ENCODE measurements at regions not wholly inside any gene's neighbourhood (a gene's known extent, or its start where the extent isn't known, plus 50 kb on each side); places are given as distances from the start of the nearest gene placed in this dataset.

GRCh38 chr2:142308744-142309143 is 177.9 kb upstream of the LRP1B start:
- H3K4me1 ChIP-seq, result no peaks in the 10 kb centered on the region
- POLR2A ChIA-PET, result no interaction called here
- CTCF ChIA-PET, result no interaction called here
- H3K9me3 ChIP-seq, result peaks cover 9% of the 10 kb centered on the region
- H3K27ac ChIP-seq, result no peak overlapping the region
- no peak for ATAC-seq
- TF ChIP-seq, protein P1, sequence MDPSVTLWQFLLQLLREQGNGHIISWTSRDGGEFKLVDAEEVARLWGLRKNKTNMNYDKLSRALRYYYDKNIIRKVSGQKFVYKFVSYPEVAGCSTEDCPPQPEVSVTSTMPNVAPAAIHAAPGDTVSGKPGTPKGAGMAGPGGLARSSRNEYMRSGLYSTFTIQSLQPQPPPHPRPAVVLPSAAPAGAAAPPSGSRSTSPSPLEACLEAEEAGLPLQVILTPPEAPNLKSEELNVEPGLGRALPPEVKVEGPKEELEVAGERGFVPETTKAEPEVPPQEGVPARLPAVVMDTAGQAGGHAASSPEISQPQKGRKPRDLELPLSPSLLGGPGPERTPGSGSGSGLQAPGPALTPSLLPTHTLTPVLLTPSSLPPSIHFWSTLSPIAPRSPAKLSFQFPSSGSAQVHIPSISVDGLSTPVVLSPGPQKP (IDR thresholded peaks at IDR 0.05; ENCODE audit: low read depth, low read length), result no peak
- TF ChIP-seq FOSB (CRISPR knock-in tag; IDR thresholded peaks at IDR 0.05) (no peak), MAZ (IDR thresholded peaks at IDR 0.05; ENCODE audit: borderline replicate concordance, low read depth, low read length) (no peak), FOXS1 (CRISPR knock-in tag; IDR thresholded peaks at IDR 0.05) (no peak), POLR2AphosphoS2 (conservative IDR thresholded peaks at IDR 0.05; ENCODE audit: low read length) (no peak), RNF2 (IDR thresholded peaks at IDR 0.05; ENCODE audit: borderline replicate concordance, low read depth) (no peak), ZNF302 (CRISPR knock-in tag; IDR thresholded peaks at IDR 0.05) (no peak), EP300 (IDR thresholded peaks at IDR 0.05) (no peak), NPAS2 (CRISPR knock-in tag; IDR thresholded peaks at IDR 0.05; ENCODE audit: borderline replicate concordance) (no peak), SREBF2 (IDR thresholded peaks at IDR 0.05) (no peak), SMC3 (IDR thresholded peaks at IDR 0.05) (no peak), HMGXB4 (CRISPR knock-in tag; IDR thresholded peaks at IDR 0.05; ENCODE audit: borderline replicate concordance) (no peak), KDM5A (IDR thresholded peaks at IDR 0.05) (no peak), CEBPB (IDR thresholded peaks at IDR 0.05) (no peak), TFCP2L1 (CRISPR knock-in tag; IDR thresholded peaks at IDR 0.05) (no peak), HOXB13 (CRISPR knock-in tag; IDR thresholded peaks at IDR 0.05; ENCODE audit: low read depth) (no peak), PHF8 (IDR thresholded peaks at IDR 0.05; ENCODE audit: borderline replicate concordance, low read depth) (no peak)
- TF ChIP-seq, protein P2, sequence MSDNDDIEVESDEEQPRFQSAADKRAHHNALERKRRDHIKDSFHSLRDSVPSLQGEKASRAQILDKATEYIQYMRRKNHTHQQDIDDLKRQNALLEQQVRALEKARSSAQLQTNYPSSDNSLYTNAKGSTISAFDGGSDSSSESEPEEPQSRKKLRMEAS (IDR thresholded peaks at IDR 0.05), result no peak
- TF ChIP-seq, protein P3, sequence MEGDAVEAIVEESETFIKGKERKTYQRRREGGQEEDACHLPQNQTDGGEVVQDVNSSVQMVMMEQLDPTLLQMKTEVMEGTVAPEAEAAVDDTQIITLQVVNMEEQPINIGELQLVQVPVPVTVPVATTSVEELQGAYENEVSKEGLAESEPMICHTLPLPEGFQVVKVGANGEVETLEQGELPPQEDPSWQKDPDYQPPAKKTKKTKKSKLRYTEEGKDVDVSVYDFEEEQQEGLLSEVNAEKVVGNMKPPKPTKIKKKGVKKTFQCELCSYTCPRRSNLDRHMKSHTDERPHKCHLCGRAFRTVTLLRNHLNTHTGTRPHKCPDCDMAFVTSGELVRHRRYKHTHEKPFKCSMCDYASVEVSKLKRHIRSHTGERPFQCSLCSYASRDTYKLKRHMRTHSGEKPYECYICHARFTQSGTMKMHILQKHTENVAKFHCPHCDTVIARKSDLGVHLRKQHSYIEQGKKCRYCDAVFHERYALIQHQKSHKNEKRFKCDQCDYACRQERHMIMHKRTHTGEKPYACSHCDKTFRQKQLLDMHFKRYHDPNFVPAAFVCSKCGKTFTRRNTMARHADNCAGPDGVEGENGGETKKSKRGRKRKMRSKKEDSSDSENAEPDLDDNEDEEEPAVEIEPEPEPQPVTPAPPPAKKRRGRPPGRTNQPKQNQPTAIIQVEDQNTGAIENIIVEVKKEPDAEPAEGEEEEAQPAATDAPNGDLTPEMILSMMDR (IDR thresholded peaks at IDR 0.05), result no peak
- no peak for DNase-seq (ENCODE audit: low read depth in 1 of 2, low spot score in 1 of 2)
- FAIRE-seq, result no peak
- H3K4me2 ChIP-seq, result no peak overlapping the region
- no peak overlapping the region for H3K4me3 ChIP-seq

DNA sequence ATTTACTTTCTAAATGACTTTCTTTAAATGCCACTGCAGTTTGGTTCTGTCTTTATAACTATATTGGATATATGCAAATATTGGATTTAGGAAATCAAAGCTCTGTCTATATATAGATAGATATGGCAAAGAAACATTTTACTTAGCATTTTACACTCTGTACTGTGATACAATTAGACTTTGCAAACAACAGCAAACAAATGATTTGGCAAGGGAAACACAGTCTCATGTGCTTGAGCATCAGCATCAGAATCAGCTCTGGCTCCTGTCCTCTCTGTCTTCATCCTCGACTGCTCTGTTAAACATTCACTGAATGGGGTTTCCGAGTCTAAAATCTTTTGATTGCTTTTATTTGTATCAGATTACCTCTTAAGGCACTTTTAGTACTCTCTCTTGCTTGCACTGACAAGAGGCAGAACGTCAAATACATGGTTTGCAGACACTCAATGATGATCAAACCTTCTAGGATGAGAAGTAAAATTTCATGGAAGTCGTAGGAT is 176.8 kb upstream of the LRP1B start:
- no peaks in the 10 kb centered on the region for H3K4me1 ChIP-seq
- TF ChIP-seq E2F6 (IDR thresholded peaks at IDR 0.05; ENCODE audit: borderline replicate concordance, low read depth) (no peak), BCL3 (IDR thresholded peaks at IDR 0.05) (no peak), KDM5A (IDR thresholded peaks at IDR 0.05) (no peak)
- peaks cover 9% of the 10 kb centered on the region for H3K9me3 ChIP-seq
- no peak overlapping the region for H3K27ac ChIP-seq
- CTCF ChIA-PET, result no interaction called here
- FAIRE-seq (no peak), DNase-seq (ENCODE audit: low read depth in 1 of 2, low spot score in 1 of 2) (no peak), ATAC-seq (no peak)
- H3K4me3 ChIP-seq, result no peak overlapping the region
- no peak overlapping the region for H3K4me2 ChIP-seq
- 16% methylated on average over 4 of the region's 4 CpGs for WGBS (ENCODE audit: missing lambda C conversion rate)
- POLR2A ChIA-PET, result no interaction called here

Data from A549 (cell line).